Left hindlimb (tissue), 1 donor: ENCODE measurements at regions not wholly inside any gene's neighbourhood (a gene's known extent, or its start where the extent isn't known, plus 50 kb on each side); places are given as distances from the start of the nearest gene placed in this dataset.
"Not testable (repeated sequence)": the region's sequence is repeated elsewhere in the genome, so short reads cannot be mapped to it uniquely, and the experiment has no call there.

ENCODE experiments used
- DNase-seq: peaks from one replicate; pipeline ENCODE4 v3.0.0-alpha.2; 2018

DNA sequence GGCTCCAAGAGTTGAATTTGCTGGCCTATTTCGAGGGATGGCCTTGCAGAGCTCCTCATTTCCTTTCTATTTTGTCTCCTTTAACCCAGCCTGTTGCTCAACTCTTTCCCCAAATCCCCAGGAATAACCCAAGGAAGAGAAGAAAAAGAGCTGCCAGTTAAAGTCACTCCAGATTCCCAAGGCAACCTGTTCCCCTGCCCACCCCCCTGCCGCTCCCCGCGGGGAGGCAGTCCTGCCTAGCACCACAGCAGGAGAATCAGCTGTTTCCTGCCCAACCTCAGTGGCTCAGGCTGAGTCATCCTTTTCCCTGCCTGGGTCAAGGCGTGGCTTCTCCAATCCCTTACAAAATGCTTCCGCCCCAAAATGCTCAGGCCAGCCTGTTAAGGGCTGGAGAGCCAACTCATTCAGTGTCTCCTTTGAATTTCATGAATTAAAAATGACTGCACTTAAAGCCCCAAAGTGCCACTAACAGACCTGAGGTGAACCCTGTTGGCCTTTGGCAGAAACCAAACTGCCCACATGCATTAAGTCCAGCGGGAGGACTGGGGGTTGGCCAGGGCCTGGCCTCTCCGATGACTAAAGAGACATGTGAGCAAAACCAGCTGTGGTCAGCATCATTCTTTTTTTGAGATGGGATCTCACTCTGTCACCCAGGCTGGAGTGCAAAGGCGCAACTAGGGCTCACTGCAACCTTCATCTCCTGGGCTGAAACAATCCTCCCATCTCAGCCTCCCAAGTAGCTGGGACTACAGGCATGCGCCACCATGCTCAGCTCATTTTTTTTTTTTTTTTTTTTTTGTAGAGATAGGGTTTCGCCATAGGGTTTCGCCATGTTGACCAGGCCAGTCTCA lies 83.2 kb upstream of the KIF5B start:
- DNase-seq, result peak; percentile 70

DNA sequence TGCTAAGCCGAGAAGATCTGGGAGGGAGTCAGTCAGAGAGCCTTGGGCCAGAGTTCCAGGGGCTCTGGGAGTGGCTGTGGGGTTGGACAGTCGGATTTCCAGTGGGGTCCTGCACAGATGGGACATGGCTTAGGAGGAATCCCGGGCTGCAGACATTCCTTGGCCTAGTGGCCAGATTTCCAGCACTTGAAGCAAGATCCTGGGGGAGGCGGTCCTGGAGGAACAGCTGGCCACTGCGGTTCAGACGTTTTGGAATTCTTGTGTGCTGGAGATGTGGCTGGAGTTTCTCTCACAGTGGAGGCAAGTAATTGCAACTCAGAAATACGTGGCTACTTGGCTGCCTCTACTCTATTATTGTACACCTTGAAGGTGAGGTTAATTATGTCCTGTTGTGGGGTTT lies 80.7 kb upstream of the KIF5B start:
- not testable (repeated sequence) for DNase-seq

DNA sequence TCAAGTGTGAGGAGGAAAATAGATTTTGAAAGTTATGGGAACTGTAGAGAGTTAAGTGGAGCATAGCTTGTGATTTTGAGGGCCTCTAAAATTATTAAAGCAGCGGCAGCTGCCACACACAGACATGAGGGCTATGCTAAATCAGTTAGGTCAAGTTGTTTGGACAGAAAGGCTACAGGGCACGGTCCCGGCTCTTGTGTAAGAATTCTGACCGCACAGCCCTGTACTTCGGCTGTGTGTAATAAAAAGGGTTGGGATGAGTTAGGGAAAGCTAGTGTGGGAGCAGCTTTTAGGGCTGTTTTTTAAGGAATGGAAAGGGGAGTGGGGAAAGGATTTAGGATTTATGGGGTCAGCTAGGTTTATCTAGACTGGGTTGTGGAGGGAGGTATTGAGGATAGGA lies 79.6 kb upstream of the KIF5B start:
- DNase-seq, result not testable (repeated sequence)

DNA sequence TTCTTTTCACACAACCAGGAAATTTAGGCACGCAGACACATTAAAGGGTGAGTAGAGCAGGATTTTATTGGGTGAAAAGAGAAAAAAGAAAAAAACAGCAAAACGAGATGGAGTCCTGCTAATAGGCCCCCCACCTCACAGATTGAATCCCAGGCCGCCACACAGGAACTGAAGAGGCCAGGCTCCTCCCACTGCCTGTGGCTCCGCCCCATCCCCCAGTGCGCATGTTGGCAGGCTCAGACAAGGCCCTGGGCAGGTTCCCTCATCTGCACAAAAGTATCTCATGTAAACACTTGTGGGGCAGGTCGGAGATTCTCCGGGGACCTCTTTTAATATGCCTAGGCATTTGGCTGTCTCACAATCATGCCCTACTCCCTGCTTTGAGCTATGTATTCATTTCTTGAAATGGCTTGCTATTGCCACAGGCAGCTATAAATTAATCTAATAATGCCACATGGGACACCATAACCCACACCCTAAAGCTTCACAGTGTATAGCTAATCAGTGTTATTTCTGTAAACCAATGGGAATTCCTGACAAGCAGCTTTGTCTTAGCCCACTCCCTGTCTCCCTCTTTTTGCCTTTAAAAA lies 76.2 kb upstream of the KIF5B start:
- no peak for DNase-seq

DNA sequence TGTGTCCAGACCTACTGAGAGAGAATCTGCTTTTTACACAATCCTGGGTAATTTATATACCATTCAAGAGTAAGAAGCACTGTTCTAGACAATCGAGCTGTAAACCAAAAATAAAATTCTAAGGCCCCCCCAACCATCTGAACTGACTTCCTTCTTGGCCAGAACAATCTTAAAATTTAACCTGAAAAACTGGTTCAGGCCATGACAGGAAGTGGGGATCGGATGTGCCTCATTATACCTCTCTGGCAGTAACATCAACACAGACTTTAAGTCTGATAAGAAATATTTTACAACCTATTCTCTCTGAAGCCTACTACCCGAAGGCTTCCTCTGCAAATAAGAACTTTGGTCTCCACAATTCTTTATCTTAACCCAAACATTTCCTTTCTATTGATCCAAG lies 75.2 kb upstream of the KIF5B start:
- DNase-seq, result no peak

DNA sequence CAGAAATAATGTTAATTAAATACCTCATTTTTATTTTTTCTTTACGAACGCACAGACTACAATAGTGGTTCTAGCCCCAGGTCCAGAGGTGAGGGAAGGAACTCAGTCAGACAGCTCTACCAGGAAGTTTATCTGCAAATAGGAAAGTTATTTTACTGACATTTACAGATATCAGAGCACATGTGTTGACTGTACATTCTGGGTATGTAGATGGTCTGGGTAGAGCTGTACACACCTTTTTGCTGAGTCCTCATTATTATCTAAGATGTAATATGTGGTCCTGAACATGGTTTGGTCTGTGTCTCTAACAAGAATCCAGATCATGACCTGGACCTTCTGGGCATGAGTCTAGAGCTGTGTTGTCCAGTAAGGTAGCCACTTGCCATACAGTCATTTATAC lies 74.6 kb upstream of the KIF5B start:
- no peak for DNase-seq

DNA sequence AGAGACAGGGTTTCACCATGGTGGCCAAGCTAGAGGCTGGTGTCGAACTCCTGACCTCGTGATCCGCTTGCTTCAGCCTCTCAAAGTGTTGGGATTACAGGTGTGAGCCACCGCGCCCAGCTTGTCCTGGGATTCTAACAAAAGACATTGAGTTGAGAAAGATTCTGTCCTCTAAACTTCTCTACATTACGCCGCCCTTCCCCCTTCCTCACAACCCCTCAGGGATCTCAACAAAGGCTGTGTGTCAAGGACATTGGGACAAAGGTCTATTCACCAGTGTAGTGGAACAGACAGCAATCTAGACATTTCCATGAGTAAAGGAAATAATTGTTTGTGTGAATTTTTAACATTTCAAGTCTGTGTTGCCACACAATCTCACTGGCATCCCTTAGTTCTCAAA lies 68.8 kb upstream of the KIF5B start:
- DNase-seq, result no peak

DNA sequence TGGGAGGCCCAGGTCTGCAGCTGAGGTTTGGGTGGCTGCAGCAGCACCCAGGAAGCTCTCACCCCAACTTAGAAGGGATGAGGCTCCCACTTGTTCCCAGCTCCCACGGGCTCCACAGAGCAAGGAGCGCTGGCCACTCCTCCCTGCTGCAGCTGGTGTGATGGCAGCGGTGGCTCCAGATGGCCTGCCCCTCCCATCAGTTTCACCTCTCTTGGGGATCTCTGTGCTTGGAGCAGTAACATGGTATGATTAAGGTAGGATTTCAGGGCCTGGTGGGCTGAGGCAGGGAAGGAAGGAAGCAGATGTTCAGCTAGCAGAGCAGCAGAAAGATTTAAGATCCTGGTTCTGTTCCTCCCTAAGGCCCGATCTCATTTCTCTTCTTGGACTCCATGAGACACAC lies 66.8 kb upstream of the KIF5B start:
- DNase-seq, result peak; percentile 37

DNA sequence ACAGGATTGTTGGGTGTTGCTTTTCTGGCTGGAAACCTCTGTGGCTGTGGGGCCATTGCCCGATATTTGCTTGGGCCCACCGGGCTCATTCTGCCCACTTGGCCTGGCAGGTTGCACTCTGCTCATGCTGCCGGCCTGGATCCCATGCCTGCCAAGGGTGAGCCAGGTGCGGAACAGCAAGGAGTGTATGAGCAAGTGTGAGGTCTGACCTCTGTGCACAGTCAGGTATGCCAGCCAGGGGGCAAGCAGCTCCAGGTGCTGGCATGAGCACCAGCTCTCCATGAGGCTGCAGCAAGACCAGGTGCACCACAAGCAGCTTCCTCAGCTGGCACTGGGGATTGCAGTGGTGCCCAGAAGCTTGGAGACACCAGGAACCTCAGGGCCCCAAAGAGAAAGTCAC lies 65.4 kb upstream of the KIF5B start:
- DNase-seq, result no peak

DNA sequence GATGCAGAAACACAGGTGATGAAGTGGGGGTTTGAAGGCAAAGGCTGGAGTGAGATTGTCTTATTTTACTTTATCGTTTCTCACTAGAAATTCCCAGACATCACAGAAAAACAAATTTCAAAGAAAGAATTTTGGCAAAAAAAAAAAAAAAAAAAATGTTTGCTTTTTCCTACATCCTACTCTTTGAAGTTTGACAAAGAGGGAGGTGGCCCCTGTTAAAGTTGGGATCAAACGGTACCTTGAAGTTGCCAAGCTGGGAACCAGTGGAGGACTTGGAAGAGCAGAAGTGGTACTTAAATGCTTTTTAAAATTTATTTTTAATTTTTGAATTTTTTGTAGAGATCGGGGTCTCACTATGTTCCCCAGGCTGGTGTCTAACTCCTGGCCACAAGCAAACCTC lies 63.9 kb upstream of the KIF5B start:
- DNase-seq, result no peak

DNA sequence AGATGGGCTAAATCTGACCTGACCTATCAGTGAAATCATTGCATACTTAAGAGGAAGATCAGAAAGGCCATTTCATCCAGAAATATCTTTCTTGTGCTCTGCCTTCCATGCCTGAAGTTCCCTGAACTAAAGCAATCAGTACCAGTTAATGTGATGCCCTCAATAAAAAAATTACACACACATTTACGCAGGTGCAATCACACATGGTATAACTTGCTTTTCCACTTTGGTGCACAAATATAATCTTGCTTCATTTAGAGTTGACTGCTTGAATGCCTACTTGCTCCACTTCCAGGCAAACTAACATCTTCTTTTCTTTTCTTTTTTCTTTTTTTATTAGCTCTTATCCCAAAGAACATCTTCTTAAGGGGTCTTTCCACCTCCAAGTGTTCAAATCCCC lies 58.3 kb upstream of the KIF5B start:
- no peak for DNase-seq

DNA sequence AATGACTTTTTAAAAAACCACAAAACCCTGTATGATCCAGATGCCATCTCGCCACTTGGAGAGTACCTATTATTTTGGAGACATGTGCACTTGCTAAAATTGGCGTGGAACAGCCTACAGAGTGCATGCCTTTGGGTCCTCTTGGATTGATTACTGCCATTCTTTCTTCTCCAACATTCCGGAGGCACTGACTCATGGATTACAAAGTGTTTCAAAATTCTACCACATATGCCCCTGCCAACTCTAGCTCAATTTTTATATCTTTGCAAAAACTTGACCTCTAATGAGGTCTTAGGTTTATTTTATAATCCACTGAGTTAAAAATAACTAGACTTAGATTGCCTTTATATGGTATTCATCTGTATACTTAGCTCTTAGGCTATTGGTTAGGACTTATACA lies 55.8 kb upstream of the KIF5B start:
- no peak for DNase-seq

DNA sequence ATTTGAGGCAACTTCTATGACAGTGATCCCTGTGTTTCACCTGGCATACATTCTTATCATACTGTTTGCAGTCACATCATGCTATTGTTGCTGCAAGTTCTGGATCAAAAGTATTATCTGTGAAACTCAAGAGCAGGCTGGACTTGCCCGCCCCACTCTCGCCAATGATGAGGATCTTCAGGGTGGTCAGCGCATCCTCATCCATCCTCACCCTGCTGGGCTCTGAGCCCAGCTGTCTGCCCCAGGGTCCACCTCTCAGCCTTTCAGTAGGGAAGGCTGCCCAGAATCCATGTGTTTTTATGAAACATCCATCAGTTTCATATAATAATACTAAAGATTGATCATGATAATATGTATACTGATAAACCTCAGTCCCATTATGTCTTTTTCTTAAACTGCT lies 55.4 kb upstream of the KIF5B start:
- no peak for DNase-seq

DNA sequence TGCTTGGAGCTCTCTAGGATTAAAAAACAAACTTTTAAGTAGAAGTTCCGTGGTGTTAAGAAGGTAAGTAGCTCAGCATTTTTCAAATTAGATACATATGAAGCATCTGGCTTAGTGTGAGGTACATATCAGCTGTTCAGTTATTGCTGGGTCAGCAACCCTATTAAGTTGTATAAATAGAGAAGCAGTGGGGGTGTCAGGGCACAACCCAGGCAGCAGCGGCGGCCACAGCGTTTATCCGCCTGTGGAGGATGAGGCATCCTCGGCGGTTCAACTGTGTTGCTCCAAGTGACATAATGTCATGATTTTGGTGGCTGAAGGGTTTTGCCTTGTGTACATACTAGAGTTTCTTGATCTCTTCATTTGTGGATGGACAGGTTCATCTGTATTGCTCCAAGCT lies 54.6 kb upstream of the KIF5B start:
- no peak for DNase-seq

DNA sequence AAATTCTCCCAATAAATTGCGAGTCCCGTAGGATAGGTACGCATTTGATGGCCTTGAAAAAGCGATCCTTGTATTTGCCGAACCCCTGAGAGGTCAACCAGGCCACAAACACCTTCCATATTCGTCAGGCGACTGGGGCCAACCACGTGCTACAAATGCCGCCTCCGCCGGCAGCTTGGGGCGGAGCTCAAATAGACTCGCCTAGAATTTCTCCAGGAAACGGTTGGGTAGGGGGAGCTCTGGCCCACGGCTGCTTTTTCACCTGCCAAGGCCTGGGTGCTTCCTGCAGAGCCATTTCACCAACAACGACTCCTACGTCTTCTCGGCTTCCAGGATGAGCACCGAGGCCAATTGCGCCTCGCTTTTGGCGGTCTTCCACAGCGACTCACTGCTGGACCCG lies 53.4 kb upstream of the KIF5B start:
- DNase-seq, result no peak
